Right renal cortex interstitium (tissue), 3 donors: ENCODE measurements at regions not wholly inside any gene's neighbourhood (a gene's known extent, or its start where the extent isn't known, plus 50 kb on each side); places are given as distances from the start of the nearest gene placed in this dataset.

Experiments used
- DNase-seq, 3 donors: peaks; one replicate each; pipeline ENCODE4 v3.0.0-alpha.2; 2013; ENCODE audit warnings: low read depth in 3 of 3, low spot score in 2 of 3

GRCh38 chr5:124648902-124649467, 97.5 kb downstream of the ZNF608 start:
- DNase-seq = no peak

GRCh38 chr5:124647352-124647751, 99.1 kb downstream of the ZNF608 start:
- no peak for DNase-seq

- no peak for DNase-seq
These were observed 101.0 kb downstream of the ZNF608 start for GRCh38 chr5:124645396-124645795.

GRCh38 chr5:124644582-124644981, 101.9 kb downstream of the ZNF608 start:
- DNase-seq = no peak

- no peak for DNase-seq
These were observed 102.3 kb downstream of the ZNF608 start for GRCh38 chr5:124644138-124644537.

GRCh38 chr5:124643336-124643735, 103.1 kb downstream of the ZNF608 start:
- DNase-seq = no peak

GRCh38 chr5:124642151-124642550, 104.3 kb downstream of the ZNF608 start:
- DNase-seq = no peak

GRCh38 chr5:124641154-124641792, 105.2 kb downstream of the ZNF608 start:
- no peak for DNase-seq

- DNase-seq = no peak
These were observed 107.3 kb downstream of the ZNF608 start for GRCh38 chr5:124639095-124639665.

- DNase-seq = no peak
These were observed 109.4 kb downstream of the ZNF608 start for GRCh38 chr5:124637011-124637410.

GRCh38 chr5:124634741-124635323, 111.6 kb downstream of the ZNF608 start:
- no peak for DNase-seq

GRCh38 chr5:124634228-124634739, 112.2 kb downstream of the ZNF608 start:
- no peak for DNase-seq

GRCh38 chr5:124633209-124633608, 113.2 kb downstream of the ZNF608 start:
- DNase-seq = no peak

GRCh38 chr5:124631874-124632550, 114.4 kb downstream of the ZNF608 start:
- no peak for DNase-seq

- no peak for DNase-seq
These were observed 115.4 kb downstream of the ZNF608 start for GRCh38 chr5:124630767-124631704.

GRCh38 chr5:124628721-124629596, 117.5 kb downstream of the ZNF608 start:
- no peak for DNase-seq

GRCh38 chr5:124627815-124628595, 118.4 kb downstream of the ZNF608 start:
- DNase-seq = no peak

- no peak for DNase-seq
These were observed 120.4 kb downstream of the ZNF608 start for GRCh38 chr5:124626053-124626452.
